SU-DHL-6 (cell line): ENCODE measurements at regions not wholly inside any gene's neighbourhood (a gene's known extent, or its start where the extent isn't known, plus 50 kb on each side); places are given as distances from the start of the nearest gene placed in this dataset.

ENCODE experiments used
- H2AFZ ChIP-seq: fragments of 200-600 bp; sonication (generic); 2 replicates; pipeline ENCODE4 v1.6.1; 2014; ENCODE audit warnings: low read depth, mild to moderate bottlenecking, moderate library complexity, mixed read lengths, antibody characterized with exemption, low read length; ENCODE audit not compliant: severe bottlenecking
- H3F3A ChIP-seq: fragments of 200-600 bp; shearing (Covaris generic); 2 replicates; pipeline ENCODE4 v1.6.0; 2016; ENCODE audit warnings: antibody characterized with exemption, mild to moderate bottlenecking; ENCODE audit not compliant: insufficient read depth
- H3K27ac ChIP-seq: fragments of 200-600 bp; sonication (generic); 2 replicates; pipeline ENCODE4 v1.5.1; 2016; ENCODE audit warnings: low read depth, mild to moderate bottlenecking, low read length, moderate library complexity, mixed read lengths
- H3K27me3 ChIP-seq: fragments of 200-600 bp; sonication (generic), shearing (Covaris generic); 2 replicates; pipeline ENCODE4 v1.6.0; 2014; ENCODE audit warnings: mild to moderate bottlenecking, low read length
- H3K36me3 ChIP-seq: fragments of 200-600 bp; sonication (generic); 2 replicates; pipeline ENCODE4 v1.6.1; 2014; ENCODE audit warnings: mild to moderate bottlenecking, low read length, mixed read lengths
- H3K4me2 ChIP-seq: fragments of 300-600, 200-600 bp; shearing (Covaris generic), sonication (generic); 2 replicates; pipeline ENCODE4 v1.6.0; 2014; ENCODE audit warnings: low read length, low read depth, mild to moderate bottlenecking; ENCODE audit not compliant: poor library complexity, severe bottlenecking
- H3K4me3 ChIP-seq: fragments of 200-600 bp; sonication (generic); 2 replicates; pipeline ENCODE4 v1.5.1; 2014; ENCODE audit warnings: antibody characterized with exemption, low read length, mild to moderate bottlenecking, mixed read lengths; ENCODE audit not compliant: insufficient read depth, poor library complexity, severe bottlenecking
- H3K79me2 ChIP-seq: fragments of 200-600 bp; sonication (generic); 2 replicates; pipeline ENCODE4 v1.6.1; 2014; ENCODE audit warnings: mild to moderate bottlenecking, low read length, moderate library complexity; ENCODE audit not compliant: insufficient read depth
- H3K9ac ChIP-seq: fragments of 200-600 bp; sonication (generic); 2 replicates; pipeline ENCODE4 v1.7.0; 2014; ENCODE audit warnings: mild to moderate bottlenecking, low read length
- H3K9me2 ChIP-seq: fragments of 200-600 bp; sonication (generic); replicated peaks from 2 replicates; pipeline ENCODE4 v1.6.1; 2014; ENCODE audit warnings: low read length; ENCODE audit not compliant: insufficient read depth
- H3K9me3 ChIP-seq: fragments of 200-600 bp; sonication (generic); 2 replicates; pipeline ENCODE4 v1.6.1; 2014; ENCODE audit warnings: low read length, mixed read lengths; ENCODE audit not compliant: insufficient read depth
- H4K20me1 ChIP-seq: fragments of 200-600 bp; sonication (generic); 2 replicates; pipeline ENCODE4 v1.6.1; 2014; ENCODE audit warnings: low read depth, mild to moderate bottlenecking, antibody characterized with exemption, low read length, moderate library complexity, mixed read lengths
- EZH2phosphoT487 ChIP-seq: fragments of 200-600 bp; sonication (generic), shearing (Covaris generic); conservative IDR thresholded peaks from 2 replicates; pipeline ENCODE4 v1.6.1; 2018; ENCODE audit warnings: mild to moderate bottlenecking, antibody characterized with exemption, low read length, moderate library complexity, mixed read lengths
- TF ChIP-seq, protein P1 (sequence below): fragments of 200-600 bp; sonication (generic); IDR thresholded peaks from one replicate; pipeline ENCODE4 v1.5.1; 2017; ENCODE audit warnings: antibody characterized with exemption, mild to moderate bottlenecking, low read length, moderate library complexity; ENCODE audit not compliant: insufficient read depth, poor library complexity, severe bottlenecking

DNA sequence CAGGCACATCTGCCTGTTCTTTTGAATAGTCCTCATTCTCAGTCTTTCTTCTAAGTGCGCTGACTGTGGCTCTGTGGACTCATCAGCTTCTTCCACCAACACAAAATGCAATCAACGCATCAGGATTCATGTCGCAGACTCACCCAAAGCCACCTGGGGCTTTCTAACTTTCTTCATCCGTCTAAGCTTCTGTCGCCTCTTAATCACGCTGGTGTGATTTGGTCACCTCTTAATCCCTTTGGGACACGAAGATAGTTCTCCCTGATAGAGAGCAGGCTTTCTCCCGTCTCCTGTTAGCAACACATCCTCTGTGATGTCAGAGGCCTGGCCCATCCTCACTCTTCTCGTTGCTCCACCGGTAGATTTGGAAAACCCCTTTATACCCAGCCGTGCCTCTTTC is 78.0 kb upstream of the FOXQ1 start:
- no peaks in the 10 kb centered on the region for H3K79me2 ChIP-seq
- H3K4me2 ChIP-seq, result no peak overlapping the region
- no peaks in the 10 kb centered on the region for H3K9me2 ChIP-seq
- no peak overlapping the region for H3K9ac ChIP-seq
- H3K36me3 ChIP-seq, result no peaks in the 10 kb centered on the region
- no peaks in the 10 kb centered on the region for H3K9me3 ChIP-seq
- no peaks in the 10 kb centered on the region for H3F3A ChIP-seq
- no peak overlapping the region for H3K4me3 ChIP-seq
- no peak overlapping the region for H3K27ac ChIP-seq
- TF ChIP-seq, protein P1, sequence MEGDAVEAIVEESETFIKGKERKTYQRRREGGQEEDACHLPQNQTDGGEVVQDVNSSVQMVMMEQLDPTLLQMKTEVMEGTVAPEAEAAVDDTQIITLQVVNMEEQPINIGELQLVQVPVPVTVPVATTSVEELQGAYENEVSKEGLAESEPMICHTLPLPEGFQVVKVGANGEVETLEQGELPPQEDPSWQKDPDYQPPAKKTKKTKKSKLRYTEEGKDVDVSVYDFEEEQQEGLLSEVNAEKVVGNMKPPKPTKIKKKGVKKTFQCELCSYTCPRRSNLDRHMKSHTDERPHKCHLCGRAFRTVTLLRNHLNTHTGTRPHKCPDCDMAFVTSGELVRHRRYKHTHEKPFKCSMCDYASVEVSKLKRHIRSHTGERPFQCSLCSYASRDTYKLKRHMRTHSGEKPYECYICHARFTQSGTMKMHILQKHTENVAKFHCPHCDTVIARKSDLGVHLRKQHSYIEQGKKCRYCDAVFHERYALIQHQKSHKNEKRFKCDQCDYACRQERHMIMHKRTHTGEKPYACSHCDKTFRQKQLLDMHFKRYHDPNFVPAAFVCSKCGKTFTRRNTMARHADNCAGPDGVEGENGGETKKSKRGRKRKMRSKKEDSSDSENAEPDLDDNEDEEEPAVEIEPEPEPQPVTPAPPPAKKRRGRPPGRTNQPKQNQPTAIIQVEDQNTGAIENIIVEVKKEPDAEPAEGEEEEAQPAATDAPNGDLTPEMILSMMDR, result no peak
- TF ChIP-seq EZH2phosphoT487, result no peak
- H4K20me1 ChIP-seq, result no peaks in the 10 kb centered on the region
- H3K27me3 ChIP-seq, result 0 out of 2 replicates have a peak, but pooled peaks cover 2% of the 10 kb centered on the region
- H2AFZ ChIP-seq, result no peak overlapping the region

DNA sequence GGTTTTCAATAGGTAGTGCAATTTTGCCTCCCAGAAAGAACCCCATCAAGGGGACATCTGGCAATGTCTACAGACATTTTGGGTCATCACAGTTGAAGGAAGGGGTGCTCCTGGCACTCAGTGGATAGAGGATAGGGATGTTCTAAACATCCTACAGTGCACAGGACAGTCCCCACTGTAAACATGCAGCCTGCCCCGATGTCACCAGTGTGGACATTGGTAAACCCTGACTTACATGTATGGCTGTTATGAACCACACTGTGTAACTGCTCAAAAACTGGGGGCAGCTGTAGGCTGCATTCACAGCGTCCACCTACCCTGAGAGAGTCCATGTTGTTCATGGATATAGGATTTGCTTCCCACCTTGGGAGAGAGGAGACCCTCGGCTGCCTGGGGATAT is 79.3 kb upstream of the FOXQ1 start:
- no peaks in the 10 kb centered on the region for H3K36me3 ChIP-seq
- H3K9me2 ChIP-seq, result no peaks in the 10 kb centered on the region
- no peak overlapping the region for H3K4me3 ChIP-seq
- no peaks in the 10 kb centered on the region for H3F3A ChIP-seq
- H3K27me3 ChIP-seq, result no peaks in the 10 kb centered on the region
- no peaks in the 10 kb centered on the region for H4K20me1 ChIP-seq
- TF ChIP-seq EZH2phosphoT487, result no peak
- TF ChIP-seq, protein P1, result no peak
- H2AFZ ChIP-seq, result no peak overlapping the region
- H3K27ac ChIP-seq, result no peak overlapping the region
- H3K4me2 ChIP-seq, result no peak overlapping the region
- no peaks in the 10 kb centered on the region for H3K9me3 ChIP-seq
- H3K9ac ChIP-seq, result no peak overlapping the region
- no peaks in the 10 kb centered on the region for H3K79me2 ChIP-seq

DNA sequence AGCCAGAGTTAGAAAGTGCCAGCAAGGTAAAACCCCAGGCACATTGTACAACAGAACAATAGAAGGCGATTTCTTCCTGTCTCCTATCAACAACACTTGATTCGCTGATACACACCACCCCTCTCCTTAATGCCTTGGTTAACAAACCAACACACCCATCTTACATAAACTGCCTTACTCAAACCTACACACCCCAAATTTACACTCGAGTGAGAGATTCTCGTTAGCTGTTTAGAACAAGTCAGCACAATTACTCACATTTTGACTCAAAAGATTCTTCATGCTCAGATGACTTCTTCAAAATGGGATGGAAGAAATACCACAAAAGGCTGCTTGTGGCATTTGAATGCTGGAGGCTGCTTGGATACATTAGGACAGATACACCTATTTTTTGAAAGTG is 80.0 kb upstream of the FOXQ1 start:
- Histone ChIP-seq H3K4me3 (no peak overlapping the region), H3K9me3 (no peaks in the 10 kb centered on the region), H3K36me3 (no peaks in the 10 kb centered on the region), H2AFZ (no peak overlapping the region), H3K27ac (no peak overlapping the region), H3K9me2 (no peaks in the 10 kb centered on the region), H3K27me3 (no peaks in the 10 kb centered on the region), H3F3A (no peaks in the 10 kb centered on the region), H3K79me2 (no peaks in the 10 kb centered on the region), H4K20me1 (no peaks in the 10 kb centered on the region), H3K4me2 (no peak overlapping the region), H3K9ac (no peak overlapping the region)
- TF ChIP-seq EZH2phosphoT487, result no peak
- TF ChIP-seq, protein P1, result no peak
